Retinal pigment epithelial cell (primary cell): ENCODE measurements at regions not wholly inside any gene's neighbourhood (a gene's known extent, or its start where the extent isn't known, plus 50 kb on each side); places are given as distances from the start of the nearest gene placed in this dataset.

Source experiments
- DNase-seq: peaks from one replicate; pipeline ENCODE4 v3.0.0-alpha.2; 2010; ENCODE audit warnings: low read depth
- H3K4me3 ChIP-seq: 2 replicates; pipeline ENCODE4 v1.5.1; 2011; ENCODE audit warnings: mild to moderate bottlenecking, low read length, control low read depth, moderate library complexity
- TF ChIP-seq, protein P1 (sequence below): conservative IDR thresholded peaks from 2 replicates; pipeline ENCODE4 v1.5.1; 2011; ENCODE audit warnings: low read depth, low read length, control low read depth, inconsistent platforms

DNA sequence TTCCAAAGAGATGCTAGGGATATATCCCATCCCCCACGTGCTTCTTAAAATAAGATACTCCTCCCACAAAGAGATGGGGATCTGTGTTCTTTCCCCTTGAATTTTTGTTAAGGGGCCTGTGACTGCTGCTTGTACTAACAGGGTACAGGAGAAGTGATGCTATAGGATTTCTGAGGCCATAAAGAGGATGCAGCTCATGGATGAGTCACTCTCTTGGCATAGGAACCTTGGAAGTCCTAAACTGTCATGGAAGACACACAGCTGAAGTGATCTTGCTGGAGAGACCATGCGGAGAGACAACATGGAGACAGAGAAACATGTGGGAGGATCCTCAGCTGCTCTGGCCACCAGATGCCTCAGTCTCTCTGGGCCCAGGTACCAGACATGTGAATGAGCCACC is 157.2 kb downstream of the S1PR1 start:
- TF ChIP-seq, protein P1, sequence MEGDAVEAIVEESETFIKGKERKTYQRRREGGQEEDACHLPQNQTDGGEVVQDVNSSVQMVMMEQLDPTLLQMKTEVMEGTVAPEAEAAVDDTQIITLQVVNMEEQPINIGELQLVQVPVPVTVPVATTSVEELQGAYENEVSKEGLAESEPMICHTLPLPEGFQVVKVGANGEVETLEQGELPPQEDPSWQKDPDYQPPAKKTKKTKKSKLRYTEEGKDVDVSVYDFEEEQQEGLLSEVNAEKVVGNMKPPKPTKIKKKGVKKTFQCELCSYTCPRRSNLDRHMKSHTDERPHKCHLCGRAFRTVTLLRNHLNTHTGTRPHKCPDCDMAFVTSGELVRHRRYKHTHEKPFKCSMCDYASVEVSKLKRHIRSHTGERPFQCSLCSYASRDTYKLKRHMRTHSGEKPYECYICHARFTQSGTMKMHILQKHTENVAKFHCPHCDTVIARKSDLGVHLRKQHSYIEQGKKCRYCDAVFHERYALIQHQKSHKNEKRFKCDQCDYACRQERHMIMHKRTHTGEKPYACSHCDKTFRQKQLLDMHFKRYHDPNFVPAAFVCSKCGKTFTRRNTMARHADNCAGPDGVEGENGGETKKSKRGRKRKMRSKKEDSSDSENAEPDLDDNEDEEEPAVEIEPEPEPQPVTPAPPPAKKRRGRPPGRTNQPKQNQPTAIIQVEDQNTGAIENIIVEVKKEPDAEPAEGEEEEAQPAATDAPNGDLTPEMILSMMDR = no peak
- H3K4me3 ChIP-seq = no peak overlapping the region
- DNase-seq = no peak

DNA sequence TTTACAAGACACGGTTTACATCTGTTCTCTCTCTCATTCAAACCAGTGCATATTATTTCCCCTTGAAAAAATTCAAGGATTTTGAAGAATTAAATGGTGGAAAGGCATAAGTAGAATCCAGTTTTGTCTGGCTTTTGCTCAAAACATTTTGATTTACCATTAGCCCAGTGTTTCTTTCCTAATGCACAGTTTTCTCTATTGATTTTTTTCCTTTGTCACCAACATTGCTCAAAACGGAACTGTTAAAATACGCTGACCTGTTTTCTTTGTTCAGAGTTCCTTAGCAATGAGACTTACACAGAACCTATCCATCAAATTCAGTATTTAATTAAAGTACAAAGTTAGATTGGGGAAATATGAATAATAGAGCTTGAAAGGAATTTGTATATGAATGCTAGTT is 162.4 kb downstream of the S1PR1 start:
- H3K4me3 ChIP-seq = no peak overlapping the region
- DNase-seq = no peak
- TF ChIP-seq, protein P1 = no peak

DNA sequence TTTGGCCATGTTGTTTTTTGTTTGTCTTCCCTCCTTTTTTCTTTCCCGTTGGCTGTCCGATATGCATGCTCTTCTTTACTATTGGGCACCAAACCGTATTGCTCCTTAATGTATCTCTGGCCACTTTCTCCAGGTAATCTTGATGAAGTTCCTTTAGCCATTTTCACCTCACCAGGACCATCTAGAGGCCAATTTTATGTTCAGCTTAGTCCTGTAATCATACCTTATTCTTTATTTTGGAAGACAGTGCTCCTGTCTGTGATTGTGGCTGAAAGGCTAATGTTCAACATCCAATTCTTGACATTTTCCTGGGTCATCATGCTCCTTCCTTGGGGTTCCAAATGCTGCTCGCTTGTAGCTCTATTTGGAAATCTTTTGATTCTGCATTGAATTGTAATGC is 169.5 kb downstream of the S1PR1 start:
- TF ChIP-seq, protein P1 = no peak
- no peak overlapping the region for H3K4me3 ChIP-seq
- no peak for DNase-seq

DNA sequence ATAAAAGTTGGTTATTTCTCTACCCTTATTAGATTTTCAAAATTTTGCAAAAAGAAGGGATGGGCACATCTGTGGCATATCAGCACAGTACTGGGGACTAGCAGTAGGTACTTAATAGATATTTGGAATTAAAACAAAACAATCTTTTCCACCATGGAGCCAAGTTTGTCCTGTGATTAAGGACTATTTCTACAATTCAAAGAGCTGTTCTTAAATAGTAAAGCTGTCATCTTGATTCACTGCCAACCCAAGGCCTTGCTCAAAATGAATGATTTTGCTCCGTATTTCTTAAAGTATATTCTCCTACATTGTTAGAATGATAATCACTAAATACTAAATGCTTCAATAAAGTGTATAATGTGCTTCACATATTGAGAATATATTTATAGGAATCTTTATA is 169.9 kb downstream of the S1PR1 start:
- TF ChIP-seq, protein P1 = no peak
- DNase-seq = no peak
- no peak overlapping the region for H3K4me3 ChIP-seq

DNA sequence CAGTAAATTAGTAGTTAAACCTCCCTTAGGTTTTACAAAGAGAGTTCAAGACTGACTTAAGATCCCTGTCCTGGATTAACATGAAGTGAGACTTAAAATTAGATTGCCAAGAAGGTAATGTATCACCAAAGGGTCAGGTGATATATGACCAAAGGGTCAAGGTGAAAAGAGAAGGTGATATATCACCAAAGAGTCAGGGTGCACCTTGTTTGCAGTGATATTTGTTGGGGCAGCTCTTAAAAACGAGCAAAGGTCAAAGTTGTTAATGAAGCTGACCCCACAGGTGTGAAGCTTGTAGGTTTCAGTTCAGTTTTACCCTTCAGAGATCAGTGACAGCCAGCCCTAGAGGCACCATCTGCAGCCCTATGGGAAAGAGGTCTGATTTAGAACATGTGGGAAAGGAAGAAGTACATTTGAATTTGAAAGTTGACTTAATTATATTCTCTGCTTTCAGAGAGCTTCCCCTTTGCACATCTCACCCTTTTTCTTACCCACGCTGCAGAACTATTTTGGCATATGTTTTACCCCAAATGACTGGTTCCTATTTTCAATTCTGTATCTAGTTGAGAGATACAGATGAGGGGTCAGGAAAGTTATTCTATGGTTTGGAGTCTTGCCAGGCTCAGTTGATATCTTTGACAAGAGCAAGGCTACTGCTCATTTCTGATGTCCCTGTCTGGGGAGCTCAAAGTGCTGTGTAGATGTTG is 170.8 kb downstream of the S1PR1 start:
- TF ChIP-seq, protein P1 = no peak
- H3K4me3 ChIP-seq = no peak overlapping the region
- DNase-seq = no peak

DNA sequence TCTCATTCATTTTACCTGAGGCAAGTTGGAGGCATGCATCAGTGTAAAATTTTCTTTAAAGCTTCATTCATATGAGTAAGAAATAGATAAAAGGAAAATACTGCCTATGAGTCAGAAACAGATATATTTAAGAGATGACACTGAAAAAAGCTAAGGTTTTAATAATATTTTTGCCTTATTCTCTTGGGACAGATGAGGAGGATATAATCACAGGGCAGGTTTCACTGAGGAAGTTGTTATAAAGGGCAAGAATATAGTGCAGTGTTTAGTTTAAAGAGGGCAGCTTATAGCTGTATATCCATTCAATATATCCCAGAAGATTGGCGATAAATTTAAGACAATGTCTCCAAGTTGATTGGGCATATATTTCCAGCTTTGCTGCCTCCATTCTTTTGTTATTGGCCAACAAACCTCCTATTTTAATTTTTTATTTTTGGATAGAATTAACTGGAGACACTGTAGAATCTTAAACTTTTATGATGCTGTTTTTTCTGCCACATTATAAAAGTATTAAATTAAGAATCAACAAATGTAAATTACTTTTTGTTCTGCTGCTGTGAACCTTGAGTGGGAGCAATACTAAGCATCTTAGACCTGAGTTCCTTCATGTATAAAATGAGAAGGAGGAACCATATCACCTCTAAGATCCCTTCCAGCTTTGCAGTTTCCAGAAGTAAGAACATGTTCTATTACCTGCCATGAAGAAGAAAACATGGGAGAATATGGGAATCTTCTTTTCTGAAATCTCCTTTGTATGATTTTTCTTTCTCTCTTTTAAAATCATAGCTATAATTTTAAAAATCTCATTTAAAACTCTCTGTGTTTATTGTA is 171.6 kb downstream of the S1PR1 start:
- no peak for DNase-seq
- TF ChIP-seq, protein P1 = no peak
- no peak overlapping the region for H3K4me3 ChIP-seq

DNA sequence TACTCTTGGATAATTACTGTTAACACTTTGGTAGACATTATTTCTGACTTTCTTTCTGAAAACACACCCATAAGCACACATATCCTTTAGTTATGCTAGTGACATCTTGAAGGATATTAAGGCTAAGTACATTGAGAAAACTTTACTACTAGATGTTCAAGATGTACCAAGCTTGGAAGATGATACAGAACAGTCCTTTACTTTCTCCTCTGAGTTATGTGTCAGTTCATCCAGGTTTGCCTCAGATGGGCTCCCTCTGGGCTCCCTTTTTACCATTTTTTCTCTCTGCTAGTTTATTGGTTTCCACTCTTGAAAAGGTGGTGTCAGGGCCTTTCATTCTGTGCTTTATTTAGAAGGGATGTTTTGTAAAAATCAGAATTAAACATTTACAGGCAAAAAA is 172.3 kb downstream of the S1PR1 start:
- no peak for DNase-seq
- TF ChIP-seq, protein P1 = no peak
- no peak overlapping the region for H3K4me3 ChIP-seq
